Activated CD8-positive, alpha-beta memory T cell treated with anti-CD3 and anti-CD28 coated beads, Interleukin-2, amount 10 ng/mL, durations not matched to agents 7 days and 5 days (primary cell): ENCODE measurements at regions not wholly inside any gene's neighbourhood (a gene's known extent, or its start where the extent isn't known, plus 50 kb on each side); places are given as distances from the start of the nearest gene placed in this dataset.

ENCODE experiments used
- ATAC-seq: fragments of 150-1000 bp; cut with Tn5 transposase; one replicate; pipeline ENCODE4 v1.10.0; 2021; ENCODE audit warnings: moderate library complexity
- CTCF ChIA-PET: fragments of 350-600 bp; sonication (Branson Sonifier 250); formaldehyde crosslinking; loops from one replicate; lab custom pipeline; 2021; ENCODE audit warnings: antibody characterized with exemption; lab: Charles Lee
- DNase-seq: peaks from one replicate; pipeline ENCODE4 v3.0.0-alpha.2; 2020
- H3K27ac Mint-ChIP-seq: one replicate; pipeline ENCODE4 v1.8.0; 2021; ENCODE audit warnings: mild to moderate bottlenecking, mixed read lengths
- H3K27me3 Mint-ChIP-seq: one replicate; pipeline ENCODE4 v1.8.0; 2021; ENCODE audit warnings: mixed read lengths
- H3K36me3 Mint-ChIP-seq: one replicate; pipeline ENCODE4 v1.8.0; 2021; ENCODE audit warnings: mild to moderate bottlenecking, mixed read lengths
- H3K4me1 Mint-ChIP-seq: one replicate; pipeline ENCODE4 v1.8.0; 2021; ENCODE audit warnings: mixed read lengths
- H3K4me3 Mint-ChIP-seq: one replicate; pipeline ENCODE4 v1.8.0; 2021; ENCODE audit warnings: mild to moderate bottlenecking, moderate library complexity, mixed read lengths
- H3K9me3 Mint-ChIP-seq: one replicate; pipeline ENCODE4 v1.8.0; 2022; ENCODE audit warnings: low read depth, mixed read lengths

DNA sequence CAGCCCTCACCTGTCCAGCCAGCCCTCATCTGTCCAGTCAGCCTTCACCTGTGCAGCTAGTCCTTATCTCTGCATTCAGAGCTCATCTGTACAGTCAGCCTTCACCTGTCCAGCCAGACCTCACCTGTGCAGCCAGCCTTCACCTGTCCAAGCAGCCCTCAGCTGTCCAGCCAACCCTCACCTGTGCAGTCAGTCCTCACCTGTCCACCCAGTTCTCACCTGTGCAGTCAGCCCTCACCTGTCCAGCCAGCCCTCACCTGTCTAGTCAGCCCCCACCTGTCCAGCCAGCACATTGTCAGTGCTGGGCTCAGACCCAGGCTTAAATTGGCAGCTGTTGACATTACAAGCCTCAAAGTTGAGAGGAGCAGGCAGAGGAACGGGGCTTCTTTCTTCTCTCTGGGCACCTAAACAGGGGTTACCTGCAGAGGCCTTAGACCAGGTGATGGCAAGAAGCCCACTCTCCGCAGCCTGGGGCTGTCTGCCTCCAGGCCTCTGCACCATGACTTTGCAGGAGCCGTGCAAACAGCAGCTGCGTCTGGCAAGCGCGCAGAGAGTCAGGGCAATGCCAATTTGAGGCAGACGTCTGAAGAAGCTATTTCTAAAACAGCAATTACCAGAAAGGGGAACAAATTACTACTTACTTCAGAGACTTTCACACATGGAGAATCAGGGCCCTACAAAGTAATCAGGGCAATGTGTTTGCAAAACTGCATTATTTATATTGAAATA, 506.1 kb downstream of the NPHP4 start:
- CTCF ChIA-PET, result no interaction called here
- no peak overlapping the region for H3K4me3 Mint-ChIP-seq
- H3K36me3 Mint-ChIP-seq, result no peaks in the 10 kb centered on the region
- peaks cover 3% of the 10 kb centered on the region for H3K4me1 Mint-ChIP-seq
- no peak for ATAC-seq
- DNase-seq, result no peak
- H3K27me3 Mint-ChIP-seq, result peaks cover 2% of the 10 kb centered on the region
- H3K9me3 Mint-ChIP-seq, result no peaks in the 10 kb centered on the region
- no peak overlapping the region for H3K27ac Mint-ChIP-seq

GRCh38 chr1:5485436-5485835, 506.8 kb downstream of the NPHP4 start:
- CTCF ChIA-PET, result no interaction called here
- Mint-ChIP-seq H3K9me3 (no peaks in the 10 kb centered on the region), H3K4me1 (peaks cover 3% of the 10 kb centered on the region), H3K27ac (no peak overlapping the region), H3K36me3 (no peaks in the 10 kb centered on the region), H3K27me3 (peaks cover 2% of the 10 kb centered on the region), H3K4me3 (no peak overlapping the region)
- ATAC-seq (no peak), DNase-seq (no peak)

DNA sequence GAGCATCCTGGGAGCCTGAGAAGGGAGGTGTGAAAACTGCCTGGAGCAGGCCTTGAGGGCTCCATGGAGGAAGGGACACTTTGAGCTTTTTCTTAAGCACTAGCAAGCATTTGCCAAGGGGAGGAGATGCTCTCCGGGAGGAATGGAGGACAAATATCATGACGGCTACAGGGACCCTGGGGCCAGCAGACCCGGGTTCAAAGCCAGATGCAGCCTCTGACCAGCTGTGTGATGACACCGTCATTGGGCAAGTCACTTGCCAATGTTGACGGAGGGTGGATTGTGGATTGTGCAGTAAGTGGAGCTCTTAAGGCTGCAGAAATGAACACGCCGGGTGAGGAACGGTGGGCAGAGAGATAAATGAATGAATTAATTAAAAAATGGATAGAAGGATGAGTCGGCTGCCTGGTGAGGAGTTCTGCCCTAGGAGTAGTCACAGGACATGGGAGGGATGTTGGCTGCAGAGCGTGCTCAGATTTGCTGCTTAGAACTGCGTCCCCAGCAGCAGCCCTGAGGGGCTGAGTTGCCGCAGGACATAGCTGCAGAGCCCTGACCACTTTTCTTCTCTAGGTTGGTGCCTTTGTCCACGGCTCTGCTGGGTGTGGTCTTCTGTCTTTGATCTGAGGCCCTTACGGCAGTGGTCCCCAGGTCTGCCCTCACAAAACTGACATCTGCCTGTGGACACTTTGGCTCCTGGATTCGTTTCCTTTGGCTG, 507.6 kb downstream of the NPHP4 start:
- CTCF ChIA-PET, result no interaction called here
- H3K36me3 Mint-ChIP-seq, result no peaks in the 10 kb centered on the region

GRCh38 chr1:5481889-5482288, 510.3 kb downstream of the NPHP4 start:
- H3K27me3 Mint-ChIP-seq, result no peaks in the 10 kb centered on the region
- H3K9me3 Mint-ChIP-seq, result no peaks in the 10 kb centered on the region
- peaks cover 3% of the 10 kb centered on the region for H3K4me1 Mint-ChIP-seq
- CTCF ChIA-PET, result interaction anchor here (0.8 to 2.3 kb wide), 5 partner anchors 18 to 196 kb away, joined by 3 to 12 read pairs (median 3); no protein-coding TSS in a partner anchor
- H3K4me3 Mint-ChIP-seq, result no peak overlapping the region
- ATAC-seq (peak; percentile 67), DNase-seq (peak; percentile 62)
- H3K27ac Mint-ChIP-seq, result no peak overlapping the region
- H3K36me3 Mint-ChIP-seq, result no peaks in the 10 kb centered on the region

More for the DNA sequence above, 507.6 kb downstream of the NPHP4 start:
- DNase-seq (no peak), ATAC-seq (no peak)
- Mint-ChIP-seq H3K9me3 (no peaks in the 10 kb centered on the region), H3K4me1 (peaks cover 3% of the 10 kb centered on the region), H3K27ac (no peak overlapping the region), H3K4me3 (no peak overlapping the region), H3K27me3 (no peaks in the 10 kb centered on the region)

GRCh38 chr1:5480906-5481305, 511.3 kb downstream of the NPHP4 start:
- Mint-ChIP-seq H3K36me3 (no peaks in the 10 kb centered on the region), H3K4me1 (peaks cover 3% of the 10 kb centered on the region), H3K27me3 (no peaks in the 10 kb centered on the region), H3K4me3 (no peak overlapping the region), H3K27ac (no peak overlapping the region), H3K9me3 (no peaks in the 10 kb centered on the region)
- CTCF ChIA-PET, result interaction anchor here (1.2 to 2.3 kb wide), 2 partner anchors 33 to 195 kb away, joined by 3 to 12 read pairs; no protein-coding TSS in a partner anchor
- no peak for ATAC-seq
- no peak for DNase-seq

GRCh38 chr1:5479876-5480646, 512.2 kb downstream of the NPHP4 start:
- H3K36me3 Mint-ChIP-seq, result no peaks in the 10 kb centered on the region
- H3K9me3 Mint-ChIP-seq, result no peaks in the 10 kb centered on the region
- no peak overlapping the region for H3K27ac Mint-ChIP-seq
- peaks cover 3% of the 10 kb centered on the region for H3K4me1 Mint-ChIP-seq
- ATAC-seq, result no peak
- CTCF ChIA-PET, result interaction anchor here (2.3 kb wide), 1 partner anchor 194 kb away, joined by 12 read pairs; no protein-coding TSS in a partner anchor
- H3K27me3 Mint-ChIP-seq, result no peaks in the 10 kb centered on the region
- no peak overlapping the region for H3K4me3 Mint-ChIP-seq
- no peak for DNase-seq

DNA sequence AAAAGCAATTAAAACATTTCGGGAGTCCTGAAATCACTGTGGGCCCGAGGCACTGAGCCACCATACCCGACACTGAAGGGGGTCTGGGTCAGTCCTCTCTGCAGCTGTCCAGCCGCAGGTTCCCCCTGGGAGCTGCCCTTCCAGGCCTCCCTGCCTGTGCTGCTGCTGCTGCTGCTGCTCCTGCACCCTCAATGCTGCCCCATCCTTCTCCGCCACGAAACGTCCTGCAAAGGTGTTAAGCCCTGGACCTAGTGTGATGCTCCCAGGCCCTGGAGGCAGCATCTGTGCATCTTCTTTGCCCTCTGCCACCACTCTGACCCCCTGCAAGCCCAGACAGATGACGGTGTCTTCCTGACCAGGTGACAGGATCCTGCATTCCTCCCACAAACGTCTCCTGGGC, 513.3 kb downstream of the NPHP4 start:
- H3K27me3 Mint-ChIP-seq, result no peaks in the 10 kb centered on the region
- ATAC-seq (no peak), DNase-seq (no peak)
- H3K4me1 Mint-ChIP-seq, result peaks cover 3% of the 10 kb centered on the region
- H3K4me3 Mint-ChIP-seq, result no peak overlapping the region
- no peaks in the 10 kb centered on the region for H3K36me3 Mint-ChIP-seq
- no peaks in the 10 kb centered on the region for H3K9me3 Mint-ChIP-seq
- CTCF ChIA-PET, result no interaction called here
- H3K27ac Mint-ChIP-seq, result no peak overlapping the region

DNA sequence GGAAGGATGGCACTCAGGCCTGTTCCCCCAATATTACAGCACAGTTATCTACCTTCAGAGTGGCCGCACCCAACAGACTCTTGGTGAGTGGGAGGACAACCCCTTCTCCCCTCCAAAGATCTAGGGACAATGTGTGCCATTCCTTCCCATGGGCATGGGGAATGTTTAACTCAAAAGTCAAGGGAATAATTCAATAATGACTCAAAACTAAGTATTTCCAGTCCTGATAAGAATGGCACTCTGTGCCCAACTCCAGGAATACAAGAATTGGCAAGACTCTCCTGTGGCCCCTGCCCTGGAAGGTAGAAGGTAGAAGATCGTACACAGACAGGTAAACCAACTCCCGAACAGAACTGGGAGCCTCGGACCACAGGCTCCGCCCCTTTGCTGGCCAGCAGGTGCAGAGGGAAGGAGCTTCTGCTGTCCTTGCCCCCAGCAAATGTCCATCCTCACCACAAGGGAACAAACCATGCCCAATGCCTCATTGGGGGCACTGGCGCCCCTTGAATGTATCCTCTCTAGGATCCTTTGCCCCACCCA, 514.0 kb downstream of the NPHP4 start:
- Mint-ChIP-seq H3K36me3 (no peaks in the 10 kb centered on the region), H3K9me3 (no peaks in the 10 kb centered on the region), H3K4me3 (no peak overlapping the region), H3K27me3 (no peaks in the 10 kb centered on the region), H3K27ac (no peak overlapping the region), H3K4me1 (peaks cover 3% of the 10 kb centered on the region)
- no peak for DNase-seq
- ATAC-seq, result no peak
- CTCF ChIA-PET, result no interaction called here

DNA sequence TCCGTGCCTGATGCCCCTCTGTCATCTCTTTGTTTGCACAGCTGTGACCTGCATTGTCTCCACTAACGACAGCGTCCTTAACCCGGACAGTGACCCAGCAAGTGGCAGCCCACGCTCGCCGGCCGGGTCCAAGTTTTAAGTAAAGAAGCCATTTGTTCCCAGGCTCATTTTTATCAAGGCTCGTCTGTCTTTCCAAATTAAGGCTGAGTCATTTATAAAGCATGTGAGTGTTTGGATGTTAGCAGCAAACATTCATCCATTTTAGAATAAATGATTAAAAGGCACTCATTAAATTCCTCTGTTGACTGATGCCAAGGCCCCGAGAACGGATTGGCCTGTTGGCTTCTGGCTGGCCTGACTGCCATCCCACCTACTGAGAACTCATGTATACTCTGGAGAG, 514.5 kb downstream of the NPHP4 start:
- DNase-seq (no peak), ATAC-seq (no peak)
- no peak overlapping the region for H3K4me3 Mint-ChIP-seq
- no peaks in the 10 kb centered on the region for H3K27me3 Mint-ChIP-seq
- peaks cover 3% of the 10 kb centered on the region for H3K4me1 Mint-ChIP-seq
- no peaks in the 10 kb centered on the region for H3K9me3 Mint-ChIP-seq
- H3K27ac Mint-ChIP-seq, result no peak overlapping the region
- CTCF ChIA-PET, result no interaction called here
- H3K36me3 Mint-ChIP-seq, result no peaks in the 10 kb centered on the region

DNA sequence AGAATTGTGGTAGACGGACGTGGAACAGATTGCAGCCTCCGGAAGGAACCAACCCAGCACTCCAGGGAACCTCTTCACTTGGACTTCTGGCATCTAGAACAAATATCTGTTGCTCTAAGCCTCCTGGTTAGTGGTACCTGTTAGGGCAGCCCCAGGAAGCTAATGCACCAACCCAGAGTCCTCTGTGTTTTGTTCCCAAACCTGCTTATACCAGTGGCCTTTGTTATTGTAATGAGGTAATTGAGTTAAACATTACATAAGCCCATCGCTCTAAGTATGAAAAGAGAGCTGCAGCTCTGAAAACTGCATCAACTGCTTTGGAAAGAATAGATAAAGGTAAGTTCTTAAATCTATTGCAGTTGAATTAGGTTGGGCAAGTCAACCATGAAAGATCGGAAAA, 516.7 kb downstream of the NPHP4 start:
- CTCF ChIA-PET, result no interaction called here
- no peaks in the 10 kb centered on the region for H3K36me3 Mint-ChIP-seq
- H3K27me3 Mint-ChIP-seq, result no peaks in the 10 kb centered on the region
- H3K27ac Mint-ChIP-seq, result no peak overlapping the region
- DNase-seq (no peak), ATAC-seq (no peak)
- H3K4me1 Mint-ChIP-seq, result no peaks in the 10 kb centered on the region
- no peak overlapping the region for H3K4me3 Mint-ChIP-seq
- H3K9me3 Mint-ChIP-seq, result no peaks in the 10 kb centered on the region

- Mint-ChIP-seq H3K27ac (no peak overlapping the region), H3K4me3 (no peak overlapping the region), H3K36me3 (no peaks in the 10 kb centered on the region), H3K4me1 (no peaks in the 10 kb centered on the region), H3K27me3 (no peaks in the 10 kb centered on the region), H3K9me3 (no peaks in the 10 kb centered on the region)
- CTCF ChIA-PET, result no interaction called here
- DNase-seq, result no peak
- no peak for ATAC-seq
These were observed 519.0 kb downstream of the NPHP4 start for GRCh38 chr1:5473268-5473667.

DNA sequence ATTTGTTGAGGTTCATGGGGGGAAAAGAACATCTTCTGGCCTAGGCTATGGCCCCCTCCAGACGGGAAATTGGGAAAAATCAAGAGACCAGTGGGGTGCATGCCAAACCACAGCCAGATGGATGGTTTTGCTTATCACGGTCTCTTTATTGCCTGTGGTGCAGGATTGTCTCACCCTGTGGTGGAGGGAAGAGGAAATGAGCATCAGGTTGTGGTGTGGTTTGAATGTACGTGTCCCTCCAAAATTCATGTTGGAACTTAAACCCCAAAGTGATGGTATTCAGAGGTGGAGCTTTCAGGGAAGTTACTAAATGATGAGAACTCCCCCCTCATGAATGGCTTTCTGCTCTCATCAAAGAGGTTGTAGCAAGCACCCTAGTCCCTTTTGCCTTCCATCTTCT, 525.7 kb downstream of the NPHP4 start:
- ATAC-seq, result no peak
- H3K27ac Mint-ChIP-seq, result no peak overlapping the region

GRCh38 chr1:5465281-5465711, 526.9 kb downstream of the NPHP4 start:
- CTCF ChIA-PET, result interaction anchor here (0.7 kb wide), 1 partner anchor 868 kb away, joined by 5 read pairs; no protein-coding TSS in a partner anchor
- no peak overlapping the region for H3K27ac Mint-ChIP-seq
- H3K27me3 Mint-ChIP-seq, result no peaks in the 10 kb centered on the region
- no peaks in the 10 kb centered on the region for H3K36me3 Mint-ChIP-seq
- H3K4me3 Mint-ChIP-seq, result no peak overlapping the region
- H3K9me3 Mint-ChIP-seq, result peaks cover 7% of the 10 kb centered on the region
- DNase-seq (no peak), ATAC-seq (no peak)
- H3K4me1 Mint-ChIP-seq, result peaks cover 9% of the 10 kb centered on the region

More for the DNA sequence above, 525.7 kb downstream of the NPHP4 start:
- Mint-ChIP-seq H3K9me3 (peaks cover 6% of the 10 kb centered on the region), H3K4me3 (no peak overlapping the region), H3K27me3 (no peaks in the 10 kb centered on the region), H3K36me3 (no peaks in the 10 kb centered on the region), H3K4me1 (peaks cover 9% of the 10 kb centered on the region)
- CTCF ChIA-PET, result no interaction called here
- no peak for DNase-seq
